CD14-positive monocyte (primary cell): ENCODE measurements at regions not wholly inside any gene's neighbourhood (a gene's known extent, or its start where the extent isn't known, plus 50 kb on each side); places are given as distances from the start of the nearest gene placed in this dataset.
A peak's percentile ranks its signal among the peaks of the same experiment; 100 is the strongest.

ENCODE experiments used
- DNase-seq, 3 donors: peaks; one replicate each; pipeline ENCODE4 v3.0.0-alpha.2; 2011 to 2022
- H2AFZ ChIP-seq: 2 replicates; pipeline ENCODE4 v1.6.0; 2012; ENCODE audit warnings: mild to moderate bottlenecking, low read depth, low read length, inconsistent platforms; ENCODE audit not compliant: insufficient read depth, poor library complexity, severe bottlenecking
- H3K27ac ChIP-seq, 2 donors: 1 replicate in 1 of 2; 2 replicates in 1 of 2; pipeline ENCODE4 v1.5.1; 2012 to 2013; ENCODE audit warnings: low read length in 2 of 2, control low read depth in 1 of 2, inconsistent platforms in 1 of 2, low read depth in 1 of 2, mild to moderate bottlenecking in 1 of 2
- H3K27me3 ChIP-seq, 2 donors: one replicate each; pipeline versions ENCODE4 v1.6.0 to v1.6.1; 2011 to 2013; ENCODE audit warnings: low read length in 2 of 2; ENCODE audit not compliant: control insufficient read depth in 2 of 2, insufficient read depth in 2 of 2
- H3K36me3 ChIP-seq, 2 donors: replicated peaks in 1 of 2; 1 replicate in 1 of 2; 2 replicates in 1 of 2; pipeline versions ENCODE4 v1.5.1 to v1.6.1; 2012 to 2013; ENCODE audit warnings: low read length in 2 of 2, control low read depth in 1 of 2, inconsistent platforms in 1 of 2, mild to moderate bottlenecking in 1 of 2; ENCODE audit not compliant: insufficient read depth in 2 of 2, control insufficient read depth in 1 of 2
- H3K4me1 ChIP-seq, 2 donors: 1 replicate in 1 of 2; 2 replicates in 1 of 2; pipeline versions ENCODE4 v1.5.1 to v1.6.1; 2012 to 2013; ENCODE audit warnings: low read length in 2 of 2, control low read depth in 1 of 2, inconsistent platforms in 1 of 2, mild to moderate bottlenecking in 1 of 2, moderate library complexity in 1 of 2; ENCODE audit not compliant: insufficient read depth in 2 of 2, control insufficient read depth in 1 of 2
- H3K4me2 ChIP-seq: replicated peaks from 2 replicates; pipeline ENCODE3; 2012; ENCODE audit warnings: low read length, moderate library complexity, mild to moderate bottlenecking; ENCODE audit not compliant: poor library complexity, severe bottlenecking; ENCODE audit errors: extremely low read depth
- H3K4me3 ChIP-seq, 3 experiments: fragments of 200-600 bp in 1 of 3; sonication (generic) in 1 of 3; replicated peaks in 1 of 3; 1 replicate in 2 of 3; 2 replicates in 1 of 3; pipeline ENCODE4 v1.5.1; 2011 to 2013; ENCODE audit warnings: low read length in 3 of 3, mild to moderate bottlenecking in 3 of 3, control low read depth in 2 of 3, low read depth in 2 of 3, inconsistent platforms in 1 of 3, moderate library complexity in 1 of 3
- H3K79me2 ChIP-seq: 2 replicates; pipeline ENCODE4 v1.6.0; 2012; ENCODE audit warnings: mild to moderate bottlenecking, control low read depth, inconsistent platforms, low read length, moderate library complexity; ENCODE audit not compliant: insufficient read depth
- H3K9ac ChIP-seq: 2 replicates; pipeline ENCODE4 v1.6.0; 2017; ENCODE audit warnings: low read length, mild to moderate bottlenecking; ENCODE audit not compliant: insufficient read depth, poor library complexity, severe bottlenecking
- H3K9me3 ChIP-seq, 2 donors: replicated peaks in 1 of 2; 1 replicate in 1 of 2; 2 replicates in 1 of 2; pipeline versions ENCODE4 v1.5.1 to v1.6.1; 2012 to 2013; ENCODE audit warnings: low read length in 2 of 2, control low read depth in 1 of 2; ENCODE audit not compliant: control insufficient read depth in 1 of 2, insufficient read depth in 1 of 2
- H4K20me1 ChIP-seq: 2 replicates; pipeline ENCODE4 v1.6.0; 2012; ENCODE audit warnings: mild to moderate bottlenecking, low read length, control low read depth, moderate library complexity; ENCODE audit not compliant: insufficient read depth
- H3K27ac Mint-ChIP-seq, 7 donors: one replicate each; pipeline ENCODE4 v1.8.0; 2020; ENCODE audit warnings: mild to moderate bottlenecking in 7 of 7, mixed read lengths in 7 of 7, moderate library complexity in 6 of 7, inconsistent platforms in 2 of 7
- H3K27me3 Mint-ChIP-seq, 3 donors: one replicate each; pipeline ENCODE4 v1.8.0; 2021 to 2022; ENCODE audit warnings: low read depth in 3 of 3, mild to moderate bottlenecking in 3 of 3, mixed read lengths in 3 of 3, moderate library complexity in 3 of 3, inconsistent platforms in 1 of 3
- H3K36me3 Mint-ChIP-seq, 2 donors: one replicate each; pipeline ENCODE4 v1.8.0; 2020; ENCODE audit warnings: mixed read lengths in 2 of 2, inconsistent platforms in 1 of 2, mild to moderate bottlenecking in 1 of 2
- H3K4me1 Mint-ChIP-seq: one replicate; pipeline ENCODE4 v1.8.0; 2020; ENCODE audit warnings: mild to moderate bottlenecking, mixed read lengths
- H3K4me3 Mint-ChIP-seq, 2 donors: one replicate each; pipeline ENCODE4 v1.8.0; 2020; ENCODE audit warnings: mild to moderate bottlenecking in 2 of 2, mixed read lengths in 2 of 2, moderate library complexity in 1 of 2
- H3K9me3 Mint-ChIP-seq, 7 donors: one replicate each; pipeline ENCODE4 v1.8.0; 2020 to 2022; ENCODE audit warnings: mixed read lengths in 7 of 7, mild to moderate bottlenecking in 6 of 7, moderate library complexity in 6 of 7, inconsistent platforms in 2 of 7
- WGBS: methylation state at CpG from one replicate; pipeline ENCODE4 v1.1.5; 2013; ENCODE audit warnings: missing lambda C conversion rate; ENCODE audit not compliant: insufficient coverage; 5-methylcytosine and 5-hydroxymethylcytosine counted together
- intact Hi-C, 2 donors: fragments of 100-400 bp; cut with micrococcal nuclease; formaldehyde crosslinking; loops; one replicate each; pipeline versions ENCODE4 v1.15.0 to v1.15.1; 2023
- TF ChIP-seq, protein P1 (sequence below): fragments of 200-600 bp; IDR thresholded peaks from one replicate; pipeline ENCODE4 v1.8.0; 2022; ENCODE audit warnings: antibody characterized with exemption, mild to moderate bottlenecking

DNA sequence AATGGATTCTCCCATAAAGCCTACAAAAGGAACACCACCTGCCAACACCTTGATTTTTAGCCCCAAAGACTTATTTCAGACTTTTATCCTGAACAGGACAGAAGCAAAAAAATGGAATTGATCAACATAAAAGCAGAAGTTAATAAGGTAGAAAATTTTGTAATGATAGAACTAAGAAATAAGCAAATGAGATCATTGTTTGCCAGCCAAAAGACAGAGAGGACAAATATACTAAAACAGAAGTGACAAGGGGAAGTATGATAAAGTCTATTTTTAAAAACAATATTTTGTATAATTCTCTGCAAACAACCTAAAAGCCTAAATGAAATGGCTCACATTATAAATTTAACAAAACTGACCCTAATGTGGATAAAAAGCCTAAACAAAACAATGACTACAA lies 110.5 kb upstream of the PRSS3 start:
- DNase-seq: no peak
- no peak overlapping the region for H3K27ac ChIP-seq
- no peaks in the 10 kb centered on the region for H3K9me3 ChIP-seq
- Mint-ChIP-seq H3K4me3 (no peak overlapping the region), H3K4me1 (peaks cover 23% of the 10 kb centered on the region), H3K36me3 (no peaks in the 10 kb centered on the region), H3K27me3 (peaks cover 0 to 7% (median 2%) of the 10 kb centered on the region in 3 donors), H3K27ac (peak overlapping the region in 4 of 7 donors; percentile 1 to 27 (median 12)), H3K9me3 (no peaks in the 10 kb centered on the region)
- H3K9ac ChIP-seq: no peak overlapping the region
- no peak overlapping the region for H3K4me2 ChIP-seq
- peaks cover 12 to 34% of the 10 kb centered on the region in 2 donors for H3K4me1 ChIP-seq
- H3K79me2 ChIP-seq: no peaks in the 10 kb centered on the region
- intact Hi-C loops: loop anchor here in 1 of 2 donors (5.0 kb wide), 1 partner anchor 37 kb away; no protein-coding TSS in a partner anchor
- no peaks in the 10 kb centered on the region for H3K27me3 ChIP-seq
- TF ChIP-seq, protein P1, sequence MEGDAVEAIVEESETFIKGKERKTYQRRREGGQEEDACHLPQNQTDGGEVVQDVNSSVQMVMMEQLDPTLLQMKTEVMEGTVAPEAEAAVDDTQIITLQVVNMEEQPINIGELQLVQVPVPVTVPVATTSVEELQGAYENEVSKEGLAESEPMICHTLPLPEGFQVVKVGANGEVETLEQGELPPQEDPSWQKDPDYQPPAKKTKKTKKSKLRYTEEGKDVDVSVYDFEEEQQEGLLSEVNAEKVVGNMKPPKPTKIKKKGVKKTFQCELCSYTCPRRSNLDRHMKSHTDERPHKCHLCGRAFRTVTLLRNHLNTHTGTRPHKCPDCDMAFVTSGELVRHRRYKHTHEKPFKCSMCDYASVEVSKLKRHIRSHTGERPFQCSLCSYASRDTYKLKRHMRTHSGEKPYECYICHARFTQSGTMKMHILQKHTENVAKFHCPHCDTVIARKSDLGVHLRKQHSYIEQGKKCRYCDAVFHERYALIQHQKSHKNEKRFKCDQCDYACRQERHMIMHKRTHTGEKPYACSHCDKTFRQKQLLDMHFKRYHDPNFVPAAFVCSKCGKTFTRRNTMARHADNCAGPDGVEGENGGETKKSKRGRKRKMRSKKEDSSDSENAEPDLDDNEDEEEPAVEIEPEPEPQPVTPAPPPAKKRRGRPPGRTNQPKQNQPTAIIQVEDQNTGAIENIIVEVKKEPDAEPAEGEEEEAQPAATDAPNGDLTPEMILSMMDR: no peak
- H3K36me3 ChIP-seq: no peaks in the 10 kb centered on the region
- H2AFZ ChIP-seq: no peak overlapping the region
- no peaks in the 10 kb centered on the region for H4K20me1 ChIP-seq
- no peak overlapping the region for H3K4me3 ChIP-seq

DNA sequence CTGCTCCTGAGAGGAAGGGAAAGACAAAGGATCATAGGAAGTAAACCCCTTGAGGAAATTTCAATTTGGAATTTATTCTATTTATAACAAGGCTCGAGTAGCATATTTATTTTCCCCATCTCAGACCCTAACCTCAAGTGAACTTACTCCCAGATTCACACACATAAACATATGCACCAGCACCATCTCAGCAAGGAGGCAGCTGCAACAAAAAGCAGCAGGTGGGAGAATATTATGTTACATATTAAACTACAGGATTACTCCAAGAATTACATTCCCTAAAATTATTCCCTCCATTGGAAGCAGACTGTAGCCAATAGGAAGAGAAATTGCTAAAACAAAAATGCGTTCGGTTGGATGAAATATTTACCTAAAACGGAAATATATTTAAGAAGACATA lies 108.4 kb upstream of the PRSS3 start:
- Histone ChIP-seq H3K9ac (no peak overlapping the region), H4K20me1 (no peaks in the 10 kb centered on the region), H3K4me2 (no peak overlapping the region), H3K36me3 (no peaks in the 10 kb centered on the region), H3K79me2 (no peaks in the 10 kb centered on the region), H3K27me3 (no peaks in the 10 kb centered on the region), H2AFZ (no peak overlapping the region), H3K27ac (no peak overlapping the region), H3K9me3 (no peaks in the 10 kb centered on the region), H3K4me1 (peaks cover 19 to 46% of the 10 kb centered on the region in 2 donors), H3K4me3 (no peak overlapping the region)
- Mint-ChIP-seq H3K36me3 (no peaks in the 10 kb centered on the region), H3K4me3 (no peak overlapping the region), H3K27me3 (peaks cover 0 to 4% (median 2%) of the 10 kb centered on the region in 3 donors), H3K27ac (peak overlapping the region in 1 of 7 donors; percentile 50), H3K9me3 (no peaks in the 10 kb centered on the region), H3K4me1 (peaks cover 36% of the 10 kb centered on the region)
- intact Hi-C loops: no loop called here
- TF ChIP-seq, protein P1: no peak
- DNase-seq: no peak
- no CpG with 5 or more reads among the region's 4 CpGs for WGBS
